ENCODE measurements at regions not wholly inside any gene's neighbourhood (a gene's known extent, or its start where the extent isn't known, plus 50 kb on each side); places are given as distances from the start of the nearest gene placed in this dataset.

DNA sequence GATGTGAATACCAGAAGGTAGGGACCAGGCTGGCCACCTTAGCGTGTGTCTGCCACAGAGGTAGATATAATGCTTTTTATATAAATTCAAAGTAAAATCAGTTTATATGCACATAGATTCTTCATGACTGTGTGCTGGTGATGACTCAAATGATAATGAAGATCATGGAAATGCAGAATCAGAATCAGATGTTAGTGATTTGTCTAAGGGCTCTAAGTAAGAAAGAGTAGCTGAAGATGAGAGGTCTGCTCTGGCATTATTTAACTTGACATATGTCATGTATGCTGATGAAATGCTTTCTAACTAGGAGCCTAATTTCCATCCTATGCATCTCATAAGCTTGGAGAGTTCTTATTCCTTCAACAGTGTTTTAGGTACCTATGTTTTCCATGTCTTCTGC, 50.3 kb upstream of the DPH6 start:
- DNase-seq = no peak

DNA sequence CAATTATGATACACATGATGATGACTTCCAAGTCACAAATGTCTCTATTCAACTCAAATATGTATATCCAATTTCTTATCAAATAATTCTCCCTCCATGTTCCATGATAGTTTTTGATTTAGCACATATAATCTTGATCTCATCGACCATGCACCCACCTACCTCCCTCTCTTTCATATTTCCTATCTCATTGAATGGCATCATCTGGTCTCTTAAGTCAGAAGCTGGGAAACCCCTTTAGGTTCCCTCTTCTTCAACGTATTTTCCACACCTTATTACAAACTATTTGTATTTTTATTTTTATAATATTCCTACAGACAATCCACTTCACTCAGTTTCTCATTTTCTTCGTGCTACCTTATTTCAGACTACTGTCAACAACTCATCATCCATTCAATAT, 56.9 kb upstream of the DPH6 start:
- DNase-seq = no peak

DNA sequence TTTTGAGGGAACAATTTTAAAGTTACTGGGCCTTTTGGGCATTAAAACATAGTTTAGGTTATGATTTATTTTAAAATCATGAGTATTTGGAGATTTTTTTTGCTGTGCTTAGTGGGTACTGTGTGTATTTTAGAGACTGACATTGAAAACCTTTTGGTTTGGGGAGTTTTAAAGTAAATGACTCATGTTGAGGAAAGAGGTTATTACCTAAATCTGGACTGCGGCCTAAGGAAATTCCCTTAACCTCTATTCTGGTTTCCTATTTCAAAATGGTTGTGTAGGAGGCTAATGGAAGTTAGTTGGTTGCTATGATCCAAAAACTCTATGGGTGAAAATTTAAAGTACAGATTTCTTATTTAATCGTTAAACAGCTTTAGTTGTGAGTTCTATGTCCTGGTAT, 57.3 kb upstream of the DPH6 start:
- DNase-seq = no peak

DNA sequence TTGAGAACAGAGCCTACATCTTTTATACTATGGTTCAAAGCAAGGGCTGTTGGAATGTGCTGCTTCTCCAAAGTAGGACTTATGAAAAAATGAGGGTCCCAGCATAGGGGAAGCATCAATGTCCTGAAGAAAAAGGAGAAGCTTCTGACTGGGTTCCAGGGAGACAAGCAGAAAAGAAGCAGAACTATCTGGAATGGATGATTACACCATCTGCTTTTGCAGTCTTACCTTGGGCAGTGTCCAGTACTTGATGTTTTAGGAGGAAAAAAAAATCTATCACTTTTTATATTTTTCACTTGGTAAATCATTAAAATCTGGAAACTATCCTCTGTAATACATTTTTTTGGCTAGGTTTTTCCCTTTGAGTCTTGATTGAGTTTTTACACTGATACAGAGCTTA, 57.9 kb upstream of the DPH6 start:
- no peak for DNase-seq

DNA sequence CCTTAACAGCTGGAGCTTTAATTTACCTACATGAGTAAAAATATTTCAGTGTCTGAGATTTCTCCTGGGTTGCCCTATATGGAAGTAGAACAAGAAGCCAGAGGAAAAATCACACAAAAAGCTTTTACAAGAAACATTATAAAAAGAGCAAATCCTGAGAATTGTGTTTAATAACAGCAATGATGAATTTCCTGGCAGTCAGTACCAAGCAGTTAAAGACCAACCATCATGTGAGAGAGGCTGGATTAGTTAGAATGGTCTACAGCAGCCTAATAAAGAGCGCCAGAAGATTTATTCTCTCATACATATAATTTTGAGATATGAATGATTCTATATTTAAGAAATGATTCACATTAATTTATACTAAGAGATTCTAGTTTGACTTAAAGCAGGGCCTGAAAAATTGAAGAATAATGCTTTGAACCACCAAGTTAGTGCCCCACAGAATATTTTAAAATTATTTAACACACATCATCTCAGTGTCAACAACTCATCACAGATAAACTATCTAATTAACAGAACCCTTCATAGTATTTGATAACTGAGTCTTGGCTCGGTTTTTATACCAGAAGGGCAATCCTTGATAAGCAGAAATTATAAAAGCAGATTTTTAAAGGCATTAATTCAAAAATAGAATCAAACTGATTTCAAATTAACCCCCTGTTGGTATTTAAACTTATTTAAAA, 59.9 kb upstream of the DPH6 start:
- DNase-seq = no peak

DNA sequence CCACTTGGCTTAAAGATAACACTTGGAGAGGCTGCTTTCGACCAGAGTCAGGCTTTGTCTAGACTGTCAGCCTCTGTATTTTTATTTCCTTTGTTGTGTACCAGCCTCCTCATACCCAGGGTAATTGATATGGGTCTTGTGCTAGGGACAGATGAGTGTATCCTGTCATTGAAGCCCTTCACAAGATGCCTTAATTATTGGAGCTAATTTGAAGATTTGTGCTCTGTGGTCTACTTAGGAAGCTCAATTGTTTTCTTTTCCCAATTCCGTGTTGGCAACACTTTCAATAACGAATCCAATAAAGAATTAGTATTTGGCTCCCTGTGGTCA, 60.5 kb upstream of the DPH6 start:
- DNase-seq = no peak

DNA sequence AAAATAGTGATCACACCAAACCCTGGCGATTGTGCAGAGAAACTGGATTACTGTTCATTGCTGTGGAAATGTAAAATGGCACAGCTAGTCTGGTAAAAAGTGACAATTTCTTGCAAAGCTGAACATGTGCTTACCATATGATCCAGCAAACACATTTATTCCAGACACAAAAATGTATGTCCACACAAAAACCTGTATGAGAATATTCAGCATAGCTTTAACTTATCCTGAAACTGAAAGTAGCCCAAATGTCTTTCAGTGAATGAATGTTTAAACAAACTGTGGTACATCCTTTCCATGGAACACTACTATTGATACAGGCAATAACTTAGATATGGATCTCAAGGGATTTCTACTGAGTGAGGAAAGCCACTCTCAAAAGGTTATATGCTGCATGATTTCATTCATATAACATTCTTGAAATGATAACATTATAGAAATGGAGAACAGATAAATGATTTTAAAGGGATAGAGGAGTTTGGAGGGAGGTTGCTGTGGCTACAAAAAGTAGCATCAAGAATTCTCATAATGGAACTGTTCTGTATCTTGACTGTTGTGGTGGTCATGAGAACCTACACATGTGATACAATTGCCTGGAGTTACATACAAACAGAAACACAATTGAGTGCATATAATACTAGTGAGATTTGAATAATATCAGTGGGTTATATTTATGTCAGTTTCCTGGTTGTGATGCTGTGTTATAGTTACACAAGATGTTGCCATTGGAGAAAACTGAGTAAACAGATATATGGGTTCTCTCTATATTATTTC, 70.7 kb upstream of the DPH6 start:
- no peak for DNase-seq

DNA sequence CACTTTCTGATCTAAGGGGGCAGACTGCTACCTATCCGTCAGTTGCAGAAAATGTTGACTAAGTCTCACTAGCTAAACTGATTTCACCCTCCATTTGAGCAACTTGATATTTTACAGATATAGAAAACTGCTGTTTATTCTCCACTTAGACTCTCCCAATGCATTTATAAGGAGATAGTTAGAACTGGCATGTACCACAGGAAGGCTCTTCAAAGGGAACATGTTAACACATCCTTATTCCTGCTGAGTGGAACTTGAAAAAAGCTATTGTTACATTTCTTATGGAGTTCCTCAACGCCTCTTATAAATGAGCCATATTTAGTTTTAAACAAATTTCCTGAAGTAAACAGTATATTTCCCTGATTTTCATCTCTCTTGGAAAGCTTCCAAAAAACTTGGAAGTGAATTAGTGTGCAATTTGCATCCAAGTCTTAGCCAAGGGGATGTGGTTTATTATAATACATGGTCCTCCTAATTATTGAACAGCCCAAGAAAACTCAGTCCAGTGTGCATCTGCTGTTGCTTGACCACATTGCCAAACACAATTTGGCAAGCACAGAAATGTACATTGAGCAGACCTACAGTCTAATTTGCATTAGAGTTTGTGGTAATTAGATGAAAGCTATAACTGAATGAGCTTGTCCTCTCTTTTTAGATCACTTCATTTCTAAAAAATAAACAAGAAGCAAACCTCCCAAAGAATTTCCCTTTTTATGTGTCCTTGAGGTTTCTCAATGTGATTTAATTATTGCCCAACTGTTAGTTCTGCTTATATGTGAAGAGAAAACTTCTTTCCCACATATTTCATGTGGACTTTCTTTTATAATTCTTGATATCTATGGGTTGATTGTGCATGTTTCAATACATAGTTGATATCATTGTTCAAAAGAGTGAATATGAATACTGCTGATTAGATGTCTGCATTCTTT, 72.6 kb upstream of the DPH6 start:
- DNase-seq = no peak

DNA sequence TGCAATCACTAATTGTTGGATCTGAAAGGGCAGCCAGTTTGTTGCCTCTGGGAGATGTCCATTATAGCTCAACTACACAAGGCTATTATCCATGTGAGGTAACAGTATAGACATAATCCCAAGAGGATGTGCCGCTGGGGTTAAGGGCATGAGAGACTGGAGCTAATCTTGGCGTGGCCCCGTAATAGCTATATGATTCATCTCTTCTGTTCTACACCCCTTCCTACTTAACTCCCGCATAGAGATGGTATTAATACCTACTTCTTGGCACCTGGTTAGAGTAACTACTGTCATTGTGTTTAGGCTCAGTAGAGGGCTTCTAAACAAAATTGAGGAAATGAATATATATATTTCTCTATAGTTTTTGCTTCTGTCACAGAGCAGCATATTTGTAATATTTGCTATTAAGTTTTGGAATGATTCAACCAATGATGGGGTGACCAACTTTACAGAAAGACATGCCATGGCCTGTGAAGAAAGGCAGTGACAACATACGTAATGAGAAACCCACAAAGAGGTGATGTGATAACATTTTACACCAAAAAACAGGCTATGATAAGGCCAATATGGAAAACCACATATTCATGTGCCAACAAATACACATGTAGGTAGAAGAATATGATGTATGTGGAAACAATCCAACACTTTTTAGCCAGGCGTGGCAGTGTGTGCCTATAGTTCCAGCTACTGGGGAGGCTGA, 76.8 kb upstream of the DPH6 start:
- no peak for DNase-seq

DNA sequence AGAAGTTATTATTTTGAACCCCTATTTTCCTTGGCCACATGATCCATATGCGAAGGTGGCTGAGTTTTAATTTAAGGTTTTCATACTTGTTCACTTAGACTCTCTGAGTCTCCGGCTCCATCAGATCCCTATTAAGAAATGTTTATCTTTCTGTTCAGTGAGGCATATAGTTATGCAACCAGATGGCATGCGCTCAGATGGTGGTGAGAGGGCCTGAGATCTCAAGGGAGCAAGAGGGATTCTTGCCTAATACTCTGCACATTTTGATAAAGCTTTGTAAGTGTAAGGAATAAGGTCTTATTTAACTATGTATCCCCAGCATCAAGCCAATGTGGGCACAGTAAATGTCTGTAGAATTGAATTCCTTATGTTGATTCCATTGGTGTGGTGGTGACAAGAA, 78.9 kb upstream of the DPH6 start:
- DNase-seq = peak; percentile 75

DNA sequence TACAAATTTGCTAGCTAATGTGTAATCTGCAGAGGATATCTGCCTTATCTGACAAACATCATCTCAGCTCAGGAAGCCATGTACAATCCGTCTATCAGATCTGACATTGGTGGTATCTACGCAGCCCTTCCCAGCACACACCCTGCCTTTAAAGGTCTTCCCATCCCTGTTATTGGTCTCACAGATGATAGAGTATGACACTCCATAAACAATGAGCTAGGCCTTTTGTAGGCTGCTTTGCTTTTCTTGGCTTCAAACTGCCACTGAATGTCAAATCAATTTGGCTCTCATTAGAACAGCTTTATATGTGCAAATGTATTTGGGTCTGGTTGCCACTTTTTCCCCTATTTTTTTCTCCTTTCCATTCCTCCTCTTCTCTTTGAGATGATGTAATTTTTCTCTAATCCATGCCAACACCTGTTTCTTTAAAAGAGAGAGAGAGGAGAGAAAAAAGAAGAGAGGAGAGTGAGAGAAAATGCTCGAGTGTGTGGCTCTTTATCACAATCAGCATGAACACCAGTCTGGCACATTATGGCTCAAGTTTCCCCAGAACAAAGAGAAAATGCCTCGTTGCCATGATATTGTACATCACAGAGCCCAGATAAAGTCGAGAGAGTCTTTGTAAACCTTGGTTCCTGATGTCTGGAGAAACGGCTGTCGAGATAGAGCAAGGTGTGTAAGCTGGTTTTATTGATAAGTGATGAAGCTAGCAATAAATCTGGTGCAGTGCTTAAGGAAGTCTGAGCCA, 80.8 kb upstream of the DPH6 start:
- DNase-seq = no peak

DNA sequence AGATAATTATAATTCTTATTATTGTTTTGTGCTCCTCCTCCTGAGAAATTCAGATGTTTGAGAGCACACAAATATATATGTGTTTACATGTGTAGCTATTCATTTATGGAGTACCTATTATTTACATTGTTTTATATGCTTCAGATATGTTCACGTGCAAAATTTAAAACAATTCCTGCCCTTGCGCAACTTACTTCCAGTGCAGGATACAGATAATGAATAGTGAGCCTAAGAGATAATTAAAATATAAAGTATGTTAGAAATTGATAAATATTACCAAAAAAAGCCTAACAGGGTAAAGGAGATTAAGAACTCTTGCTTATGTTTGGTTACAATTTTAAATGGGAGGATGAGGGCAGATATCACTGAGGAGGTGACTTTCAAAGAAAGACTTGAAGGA, 81.7 kb upstream of the DPH6 start:
- no peak for DNase-seq

DNA sequence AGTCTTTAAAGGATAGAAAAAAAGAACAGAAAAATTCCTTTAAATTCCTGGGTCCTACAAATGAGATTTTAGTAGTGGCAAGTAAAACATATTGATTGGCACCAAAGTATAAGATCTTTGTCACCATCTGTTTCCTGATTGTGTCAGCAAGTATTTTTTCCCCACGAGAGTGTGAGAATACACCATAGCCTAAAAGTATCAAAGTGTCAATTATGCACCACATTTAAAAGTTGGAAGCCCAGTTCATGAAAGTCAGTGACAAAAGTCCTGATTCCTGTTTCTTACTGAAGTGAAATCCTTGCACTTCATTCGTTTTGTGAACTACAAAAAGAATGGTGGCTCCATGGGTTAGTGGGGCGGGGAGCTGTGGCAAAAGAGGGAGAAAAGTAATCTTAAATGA, 83.8 kb upstream of the DPH6 start:
- no peak for DNase-seq

DNA sequence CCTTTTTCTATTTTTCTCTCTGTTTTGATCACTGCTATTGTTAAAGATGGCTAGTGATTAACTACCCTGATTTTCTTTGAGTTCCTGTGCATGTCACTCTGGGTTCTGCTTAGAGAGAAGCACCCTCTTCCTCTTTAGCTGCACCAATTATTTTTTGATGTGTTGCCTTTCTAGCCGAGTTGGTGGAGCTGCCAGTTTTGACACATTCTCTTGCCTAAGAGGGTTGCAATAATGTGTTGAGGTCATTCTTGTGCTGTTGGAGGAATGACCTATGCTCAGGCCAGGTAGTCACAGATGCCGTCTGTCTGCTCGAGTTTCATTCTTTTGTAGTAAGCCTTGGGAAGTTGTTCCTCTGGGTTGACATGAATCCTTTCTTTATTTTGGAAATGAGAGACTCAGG, 84.6 kb upstream of the DPH6 start:
- DNase-seq = no peak

DNA sequence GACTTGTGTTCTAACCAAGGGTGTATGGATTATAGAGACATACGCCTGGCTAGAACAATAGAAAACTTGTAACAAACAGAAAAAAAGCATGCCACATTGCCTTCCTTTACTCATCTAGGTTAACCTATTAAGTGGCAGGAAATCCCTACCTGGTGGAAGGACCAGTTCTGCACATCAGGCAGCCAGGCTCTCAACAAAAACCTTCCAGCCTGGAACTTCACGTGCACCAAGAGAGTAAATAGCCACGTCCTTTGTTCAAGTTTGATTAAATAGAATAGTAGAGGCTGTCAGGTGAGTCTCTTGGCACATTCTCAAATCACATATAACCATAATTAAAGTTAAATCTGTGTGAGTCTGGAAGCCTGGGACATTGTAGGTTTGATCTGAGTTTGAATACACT, 85.0 kb upstream of the DPH6 start:
- no peak for DNase-seq

DNA sequence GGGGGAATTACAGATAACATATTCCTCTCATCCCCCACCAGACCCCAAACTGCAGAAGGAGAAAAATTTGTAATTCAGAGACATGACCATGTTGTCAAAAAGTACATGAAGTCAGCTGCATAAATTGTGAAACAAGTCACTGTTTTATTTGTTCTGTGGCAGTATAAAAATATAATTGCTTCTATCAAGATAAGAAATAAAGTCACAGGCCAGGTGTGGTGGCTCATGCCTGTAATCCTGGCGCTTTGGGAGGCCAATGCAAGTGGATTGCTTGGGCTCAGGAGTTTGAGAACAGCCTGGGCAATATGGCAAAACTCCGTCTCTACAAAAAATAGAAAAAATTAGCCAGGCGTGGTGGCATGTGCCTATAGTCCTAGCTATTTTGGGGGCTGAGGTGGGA, 87.7 kb upstream of the DPH6 start:
- no peak for DNase-seq

DNA sequence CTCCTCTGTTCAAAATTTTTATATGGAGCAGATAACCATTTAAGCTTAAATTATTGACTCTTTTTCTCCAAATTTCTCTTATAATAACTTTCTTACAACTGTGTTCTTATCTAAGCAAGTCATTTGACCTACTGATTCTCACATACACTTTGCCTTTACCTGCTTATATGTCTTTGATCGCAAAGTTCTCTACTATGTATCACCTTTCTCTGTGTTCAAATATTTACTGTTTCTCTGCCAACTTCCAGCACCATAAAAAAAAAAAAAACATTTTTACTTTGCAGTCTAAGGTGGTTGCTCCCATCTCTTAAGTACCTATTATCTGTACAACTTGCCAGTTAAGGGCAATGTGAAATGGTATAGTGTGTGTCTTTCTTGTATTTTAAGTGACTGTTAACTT, 100.8 kb upstream of the DPH6 start:
- DNase-seq = no peak

DNA sequence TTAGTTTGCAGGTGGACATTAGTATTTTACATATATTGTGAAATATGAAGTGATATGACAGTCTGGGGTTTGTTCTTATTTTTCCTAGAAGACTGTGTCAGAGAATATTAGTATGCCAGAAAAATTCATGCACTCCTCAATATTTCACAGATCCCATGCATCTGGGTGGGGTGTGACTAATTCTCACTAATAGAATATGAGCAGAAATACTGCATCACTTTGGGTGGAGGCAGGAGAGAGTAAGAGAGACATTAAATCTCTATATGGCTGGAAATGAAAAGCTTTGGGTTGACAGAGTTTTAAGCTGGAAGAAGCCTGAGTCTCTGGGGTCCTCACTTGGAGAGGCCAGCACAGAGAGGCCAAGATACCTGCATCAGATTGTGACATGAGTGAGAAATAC, 101.3 kb upstream of the DPH6 start:
- DNase-seq = no peak

DNA sequence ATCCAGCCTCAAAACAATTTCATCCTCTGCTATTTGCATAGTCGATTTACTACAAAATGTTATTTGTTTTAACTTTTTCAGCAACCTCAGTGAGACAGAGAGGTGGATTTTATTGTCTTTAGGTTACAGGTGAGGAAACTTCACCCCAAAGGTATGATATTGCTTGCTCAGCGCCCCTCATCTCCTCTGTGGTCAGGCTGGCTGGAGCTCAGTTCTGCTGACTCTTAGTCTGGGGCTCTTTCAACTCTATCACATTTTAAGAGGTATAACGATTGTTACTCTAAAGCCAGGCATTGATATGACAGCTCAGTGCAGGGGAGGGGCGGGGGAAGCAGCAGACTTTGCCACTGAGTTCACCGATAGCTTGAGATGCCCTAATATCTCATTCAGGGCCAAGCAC, 103.0 kb upstream of the DPH6 start:
- DNase-seq = no peak

DNA sequence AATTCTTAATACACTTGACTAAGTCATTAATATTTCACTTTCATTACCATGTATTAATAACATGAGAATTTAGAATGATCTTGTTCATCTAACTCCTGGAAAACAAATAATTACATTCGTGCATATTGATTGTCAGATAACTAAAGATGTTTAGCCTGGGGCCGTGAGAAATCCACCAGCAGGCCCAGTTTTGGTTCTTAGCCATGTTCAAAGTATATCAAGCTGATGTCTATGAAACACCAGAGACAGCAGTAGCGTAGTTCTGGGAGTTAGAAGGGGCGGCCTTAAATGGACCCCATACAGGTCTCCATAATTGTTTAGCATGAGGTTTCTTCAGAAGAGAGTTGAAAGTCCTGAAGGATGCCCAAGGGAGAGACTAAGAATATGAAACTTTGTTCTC, 103.6 kb upstream of the DPH6 start:
- no peak for DNase-seq

DNA sequence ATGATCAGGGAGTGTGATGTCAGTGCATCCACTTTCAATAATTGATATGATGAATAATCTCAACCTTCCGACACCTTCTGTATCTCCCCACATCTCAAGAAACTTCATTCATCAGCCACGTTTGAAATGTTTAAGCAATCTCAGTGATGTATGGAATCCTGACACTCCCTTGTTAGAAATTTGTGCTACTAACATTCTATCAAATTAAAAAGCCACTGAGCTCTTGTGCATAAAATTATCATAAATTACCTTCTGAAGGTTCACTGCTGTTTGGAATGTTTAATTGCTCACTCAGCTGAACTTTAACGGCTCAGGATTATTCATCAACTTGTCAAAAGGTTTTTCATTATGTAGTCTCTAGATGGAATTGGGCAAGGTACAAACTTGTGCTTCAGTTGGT, 108.4 kb upstream of the DPH6 start:
- DNase-seq = no peak

DNA sequence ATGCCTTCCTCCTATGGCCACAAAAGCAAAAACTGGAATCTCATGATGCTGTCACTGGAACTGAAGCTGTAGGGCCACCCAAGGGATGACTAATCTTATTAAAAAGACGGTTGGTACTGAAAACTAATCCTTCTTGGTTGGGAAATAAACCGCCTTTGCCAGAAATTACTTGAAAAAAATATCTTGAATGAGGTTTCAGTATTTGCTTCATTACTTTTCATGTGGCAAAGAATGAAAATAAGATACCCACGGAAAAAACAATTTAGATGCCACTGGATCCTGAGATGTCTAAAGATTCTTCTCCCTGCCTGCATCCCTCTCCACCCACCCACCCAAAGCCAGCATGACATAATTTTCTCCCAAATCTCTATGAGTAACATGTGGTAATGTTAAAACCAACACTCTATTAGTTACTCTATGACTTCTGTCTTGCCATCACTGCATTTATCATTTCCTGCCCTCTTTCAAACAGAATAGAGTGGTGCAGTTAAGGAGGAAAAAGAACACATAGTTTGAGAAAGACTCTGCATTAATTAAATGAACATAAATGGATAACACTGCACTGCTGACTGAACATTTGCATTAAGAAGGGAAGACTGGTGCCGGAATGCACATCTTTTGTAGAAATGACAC, 111.8 kb upstream of the DPH6 start:
- DNase-seq = no peak

All from NCI-H2171 (cell line).